Frontal cortex (tissue), 3 donors: ENCODE measurements at regions not wholly inside any gene's neighbourhood (a gene's known extent, or its start where the extent isn't known, plus 50 kb on each side); places are given as distances from the start of the nearest gene placed in this dataset.

Experiments
- DNase-seq, 2 donors: peaks; one replicate each; pipeline ENCODE4 v3.0.0; 2012; ENCODE audit warnings: low spot score in 2 of 2
- FAIRE-seq: peaks from 2 replicates; lab custom pipeline; 2012; peaks lifted over from hg19 to GRCh38; lab: Jason Lieb, UNC
- donor health status: control.
- donor health status: control.
- donor health status: control.

- DNase-seq (no peak), FAIRE-seq (no peak)
Measured at GRCh38 chr2:220533485-220533884, 906.1 kb downstream of the SLC4A3 start.

DNA sequence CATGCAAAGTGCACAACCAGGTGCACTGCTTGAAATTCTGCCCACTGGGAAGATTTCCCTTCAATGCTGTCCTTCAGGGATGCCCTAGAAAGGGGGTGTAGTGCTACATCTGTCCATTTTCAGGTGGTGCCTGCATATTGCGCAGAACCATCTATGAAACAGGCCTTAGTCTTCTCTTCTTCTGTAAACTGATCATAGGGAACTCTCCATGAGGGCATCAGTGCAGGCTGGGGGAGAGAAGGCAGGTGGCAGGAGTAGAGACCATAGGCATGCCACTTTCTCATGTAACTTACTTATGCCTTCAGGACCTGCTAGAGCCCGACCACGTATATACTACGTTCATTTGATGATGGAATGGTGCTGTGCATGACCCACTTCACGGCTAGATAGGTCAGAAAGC, 912.1 kb downstream of the SLC4A3 start:
- DNase-seq (no peak), FAIRE-seq (no peak)

GRCh38 chr2:220544049-220544448, 916.6 kb downstream of the SLC4A3 start:
- no peak for DNase-seq
- no peak for FAIRE-seq

- DNase-seq (no peak), FAIRE-seq (no peak)
Measured at GRCh38 chr2:220550995-220551700, 923.7 kb downstream of the SLC4A3 start.

DNA sequence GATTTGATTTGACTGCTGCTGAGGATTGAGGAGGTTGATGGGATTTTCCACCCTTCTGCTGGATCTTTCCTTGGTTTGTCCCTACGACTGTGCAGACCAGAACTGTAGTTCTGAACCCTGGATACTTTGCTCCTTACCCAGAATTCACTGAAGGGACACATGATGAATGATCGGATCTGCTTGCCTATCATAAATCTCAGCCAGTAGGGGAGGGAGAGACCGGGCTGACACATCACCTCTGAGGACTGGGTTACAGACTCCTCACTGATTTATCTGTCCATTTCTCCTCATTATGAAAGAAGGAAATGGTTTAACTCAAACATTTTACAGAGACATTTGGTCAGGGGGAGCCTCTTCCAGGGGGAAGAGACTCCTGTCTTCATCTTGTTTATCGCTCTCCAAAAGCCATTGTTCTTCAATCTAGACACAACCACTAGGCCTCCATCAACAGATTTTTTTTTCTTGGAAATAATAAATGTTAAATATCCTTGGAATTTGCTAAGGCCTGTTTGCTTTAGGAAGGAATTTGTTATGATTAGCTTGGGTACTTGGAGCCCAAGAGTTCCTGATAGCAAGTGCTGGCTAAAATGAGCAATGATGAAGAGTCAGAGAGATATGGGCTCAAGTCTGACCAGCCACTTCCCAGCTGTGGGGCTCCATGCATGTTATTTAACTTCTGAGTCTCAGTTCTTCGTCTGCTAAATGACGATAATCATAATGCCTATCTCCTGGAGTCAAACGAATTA, 925.5 kb downstream of the SLC4A3 start:
- FAIRE-seq = no peak
- DNase-seq = no peak

GRCh38 chr2:220555961-220556630, 928.7 kb downstream of the SLC4A3 start:
- DNase-seq (no peak), FAIRE-seq (no peak)

DNA sequence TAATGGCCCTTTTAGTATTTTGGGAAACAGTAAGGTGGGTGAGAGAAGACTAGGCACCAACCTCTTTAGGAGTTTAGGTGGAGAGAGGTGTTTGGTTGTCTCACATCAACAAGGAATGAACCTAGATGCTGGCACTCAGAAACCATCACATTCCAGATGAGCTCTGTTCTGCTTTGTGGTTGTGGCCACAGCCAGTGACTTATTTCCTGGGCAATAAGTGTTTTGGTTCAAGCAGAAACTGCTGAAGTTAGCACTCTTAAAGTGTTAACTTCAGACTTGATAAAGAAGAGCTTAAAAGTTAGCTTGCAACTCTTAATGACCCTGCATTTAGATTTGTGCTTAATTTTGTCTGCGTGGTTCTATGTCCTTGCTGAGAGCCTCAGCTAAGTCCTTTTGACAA, 929.2 kb downstream of the SLC4A3 start:
- DNase-seq (no peak), FAIRE-seq (no peak)

GRCh38 chr2:220560192-220560591, 932.8 kb downstream of the SLC4A3 start:
- FAIRE-seq (no peak), DNase-seq (no peak)

- no peak for DNase-seq
- FAIRE-seq = no peak
Measured at GRCh38 chr2:220562375-220563140, 935.1 kb downstream of the SLC4A3 start.

- DNase-seq (no peak), FAIRE-seq (no peak)
Measured at GRCh38 chr2:220568296-220568695, 940.9 kb downstream of the SLC4A3 start.

GRCh38 chr2:220569112-220569897, 941.9 kb downstream of the SLC4A3 start:
- FAIRE-seq (no peak), DNase-seq (no peak)

DNA sequence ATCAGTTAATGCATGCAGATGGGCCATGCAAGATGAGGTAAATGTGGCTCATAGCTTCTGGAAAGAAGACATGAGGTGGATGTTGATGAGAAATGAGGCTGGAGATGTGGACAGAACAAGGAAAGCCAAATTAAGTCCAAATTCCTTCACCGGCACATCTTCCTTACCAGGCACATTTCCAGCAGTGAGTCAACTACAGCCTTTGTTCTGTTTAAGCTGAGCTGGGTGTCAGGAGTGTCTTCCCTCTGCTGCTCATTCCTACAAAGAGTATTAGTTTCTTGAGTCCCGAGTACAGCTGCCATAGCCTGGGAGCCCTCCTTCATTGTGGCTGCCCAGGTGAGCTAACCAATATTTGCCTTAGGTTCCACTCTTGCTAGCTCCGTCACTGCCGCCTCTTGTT, 945.0 kb downstream of the SLC4A3 start:
- DNase-seq = no peak
- no peak for FAIRE-seq

- FAIRE-seq = no peak
- DNase-seq = no peak
Measured at GRCh38 chr2:220574038-220574437, 946.6 kb downstream of the SLC4A3 start.

GRCh38 chr2:220575963-220576362, 948.5 kb downstream of the SLC4A3 start:
- DNase-seq (no peak), FAIRE-seq (no peak)

DNA sequence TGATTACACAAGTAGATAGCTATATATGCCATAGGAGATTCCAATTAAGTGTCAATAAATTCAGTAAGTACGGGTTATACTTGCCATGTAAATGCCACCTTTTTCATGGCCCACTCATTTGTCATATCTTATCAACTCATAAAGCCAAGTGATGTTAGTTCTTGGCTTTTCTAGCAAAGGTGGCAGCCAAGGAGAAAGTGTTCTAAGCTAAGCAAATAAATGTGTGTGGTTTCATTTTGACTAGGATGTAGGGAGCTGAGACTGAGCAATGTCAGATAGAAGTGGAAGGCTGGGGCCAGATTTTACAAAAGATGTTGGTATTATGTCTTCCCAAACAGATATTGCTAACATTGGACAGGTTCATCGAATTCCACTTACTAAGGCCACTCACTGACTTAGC, 952.0 kb downstream of the SLC4A3 start:
- DNase-seq = no peak
- FAIRE-seq = no peak

DNA sequence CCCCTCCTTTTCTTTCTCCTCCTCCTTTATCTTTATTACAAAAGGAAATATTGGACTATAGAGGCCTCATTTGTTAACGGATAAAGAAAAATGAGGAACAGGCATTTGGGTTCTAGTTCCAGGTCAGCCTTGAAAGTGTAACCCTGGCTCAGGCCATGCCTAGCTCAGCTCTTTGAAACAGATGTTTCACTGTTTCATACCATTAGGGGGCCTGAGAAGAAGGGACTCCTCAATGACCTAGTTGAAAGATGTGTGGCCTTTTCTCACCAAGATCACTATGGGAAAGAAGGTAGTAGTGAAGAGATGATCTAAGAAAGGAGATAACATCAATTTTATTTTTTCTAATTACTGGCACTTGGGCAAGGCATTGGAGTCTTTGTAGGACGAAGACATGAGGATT, 952.7 kb downstream of the SLC4A3 start:
- no peak for DNase-seq
- no peak for FAIRE-seq

DNA sequence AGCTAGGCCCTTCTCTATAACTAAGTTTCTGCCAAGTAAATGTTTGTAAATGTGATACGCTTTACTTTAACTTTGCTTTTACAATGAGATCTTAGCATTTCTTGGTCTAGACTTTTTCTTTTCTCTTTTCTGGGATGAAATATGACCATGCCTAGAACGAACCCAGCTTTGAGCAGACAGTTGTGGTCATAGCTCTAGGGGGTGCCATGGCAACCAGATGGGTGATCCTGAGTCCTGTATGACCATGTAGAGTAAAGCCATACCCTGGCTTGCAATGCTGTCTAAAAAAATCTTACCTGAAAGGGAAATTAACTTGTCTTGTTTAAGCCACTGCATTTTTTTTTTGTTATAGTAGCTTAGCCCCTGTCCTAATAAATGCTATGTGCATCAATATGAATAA, 956.3 kb downstream of the SLC4A3 start:
- DNase-seq = no peak
- FAIRE-seq = no peak

- FAIRE-seq = no peak
- no peak for DNase-seq
Measured at GRCh38 chr2:220585241-220585640, 957.8 kb downstream of the SLC4A3 start.

DNA sequence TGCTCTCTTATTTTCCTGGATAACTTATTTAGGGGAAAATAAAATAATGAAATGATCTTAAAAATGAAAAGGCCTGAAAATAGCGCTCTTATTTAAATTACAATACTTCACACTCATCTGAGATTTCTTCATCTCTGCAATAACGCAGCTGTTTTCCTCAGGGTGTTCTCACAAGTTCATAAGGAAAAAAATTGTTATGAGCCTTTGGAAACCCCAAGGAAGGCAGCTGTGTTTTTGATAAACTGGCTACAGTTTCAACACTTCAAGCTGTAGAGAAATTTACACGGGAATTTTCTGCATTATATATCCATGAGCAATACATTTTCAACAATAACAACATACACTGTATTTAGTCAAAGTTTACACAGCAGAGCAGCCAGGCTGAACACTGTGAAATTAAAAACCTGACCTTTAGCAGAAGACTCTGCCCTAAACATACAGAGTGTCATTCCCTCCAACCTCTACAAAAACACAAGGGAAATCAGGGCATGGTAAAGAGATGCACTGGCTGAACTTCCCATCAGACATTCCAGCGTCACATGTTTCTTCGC, 959.6 kb downstream of the SLC4A3 start:
- DNase-seq = no peak
- no peak for FAIRE-seq
